ENCODE measurements at regions not wholly inside any gene's neighbourhood (a gene's known extent, or its start where the extent isn't known, plus 50 kb on each side); places are given as distances from the start of the nearest gene placed in this dataset.
"Not testable (repeated sequence)": the region's sequence is repeated elsewhere in the genome, so short reads cannot be mapped to it uniquely, and the experiment has no call there.

DNA sequence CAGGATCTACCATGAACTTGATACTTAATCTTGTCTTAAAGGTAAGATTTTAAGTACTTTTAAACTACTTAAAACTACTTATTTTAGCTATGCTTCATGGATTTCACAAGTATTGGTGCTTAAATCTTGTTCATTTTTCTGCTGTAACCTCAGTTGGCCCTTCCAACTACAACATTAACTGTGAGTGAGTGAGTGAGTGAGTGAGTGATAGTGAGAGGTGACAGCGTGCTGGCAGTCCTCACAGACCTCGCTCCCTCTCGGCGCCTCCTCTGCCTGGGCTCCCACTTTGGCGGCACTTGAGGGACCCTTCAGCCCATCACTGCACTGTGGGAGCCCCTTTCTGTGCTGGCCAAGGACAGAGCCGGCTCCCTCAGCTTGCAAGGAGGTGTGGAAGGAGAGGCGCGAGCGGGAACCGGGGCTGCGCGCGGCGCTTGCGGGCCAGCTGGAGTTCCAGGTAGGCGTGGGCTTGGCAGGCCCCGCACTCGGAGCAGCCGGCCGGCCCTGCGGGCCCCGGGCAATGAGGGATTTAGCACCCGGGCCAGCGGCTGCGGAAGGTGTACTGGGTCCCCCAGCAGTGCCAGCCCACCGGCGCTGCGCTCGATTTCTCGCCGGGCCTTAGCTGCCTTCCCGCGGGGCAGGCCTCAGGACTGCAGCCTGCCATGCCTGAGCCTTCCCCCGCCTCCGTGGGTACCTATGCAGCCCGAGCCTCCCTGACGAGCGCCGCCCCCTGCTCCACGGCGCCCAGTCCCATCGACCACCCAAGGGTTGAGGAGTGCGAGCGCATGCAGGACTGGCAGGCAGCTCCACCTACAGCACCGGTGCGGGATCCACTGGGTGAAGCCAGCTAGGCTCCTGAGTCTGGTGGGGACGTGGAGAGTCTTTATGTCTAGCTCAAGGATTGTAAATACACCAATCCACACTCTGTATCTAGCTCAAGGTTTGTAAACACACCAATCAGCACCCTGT is 1558.6 kb upstream of the SEL1L start:
- not testable (repeated sequence) for DNase-seq (ENCODE audit: low spot score)

- no peak for DNase-seq (ENCODE audit: low spot score)
These were observed 1562.4 kb upstream of the SEL1L start for GRCh38 chr14:83096092-83096491.

- no peak for DNase-seq (ENCODE audit: low spot score)
These were observed 1568.2 kb upstream of the SEL1L start for GRCh38 chr14:83101846-83102245.

- DNase-seq (ENCODE audit: low spot score): no peak
These were observed 1584.4 kb upstream of the SEL1L start for GRCh38 chr14:83118029-83118428.

GRCh38 chr14:83120187-83120586 is 1586.5 kb upstream of the SEL1L start:
- no peak for DNase-seq (ENCODE audit: low spot score)

DNA sequence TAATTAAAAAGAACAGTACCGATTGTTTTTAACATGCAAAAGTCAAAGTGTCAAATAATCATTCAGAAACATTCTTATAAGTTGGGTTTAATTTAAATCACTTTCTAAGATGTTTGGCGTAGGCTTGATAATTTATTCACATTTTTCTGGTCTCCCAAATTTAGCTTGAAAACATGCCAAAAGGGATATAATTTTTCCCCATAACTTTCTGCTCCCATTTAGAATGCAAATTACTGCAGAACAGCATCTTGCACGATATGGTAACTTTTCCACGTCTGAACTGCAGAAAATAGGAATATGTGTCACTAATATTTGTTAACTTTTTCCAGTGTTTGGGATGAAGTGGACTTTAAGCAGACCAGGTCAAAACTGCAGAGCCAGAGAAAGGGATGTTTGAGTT is 1592.4 kb upstream of the SEL1L start:
- DNase-seq (ENCODE audit: low spot score): no peak

GRCh38 chr14:83128783-83129182 is 1595.1 kb upstream of the SEL1L start:
- no peak for DNase-seq (ENCODE audit: low spot score)

GRCh38 chr14:83129496-83129895 is 1595.8 kb upstream of the SEL1L start:
- DNase-seq (ENCODE audit: low spot score): no peak

DNA sequence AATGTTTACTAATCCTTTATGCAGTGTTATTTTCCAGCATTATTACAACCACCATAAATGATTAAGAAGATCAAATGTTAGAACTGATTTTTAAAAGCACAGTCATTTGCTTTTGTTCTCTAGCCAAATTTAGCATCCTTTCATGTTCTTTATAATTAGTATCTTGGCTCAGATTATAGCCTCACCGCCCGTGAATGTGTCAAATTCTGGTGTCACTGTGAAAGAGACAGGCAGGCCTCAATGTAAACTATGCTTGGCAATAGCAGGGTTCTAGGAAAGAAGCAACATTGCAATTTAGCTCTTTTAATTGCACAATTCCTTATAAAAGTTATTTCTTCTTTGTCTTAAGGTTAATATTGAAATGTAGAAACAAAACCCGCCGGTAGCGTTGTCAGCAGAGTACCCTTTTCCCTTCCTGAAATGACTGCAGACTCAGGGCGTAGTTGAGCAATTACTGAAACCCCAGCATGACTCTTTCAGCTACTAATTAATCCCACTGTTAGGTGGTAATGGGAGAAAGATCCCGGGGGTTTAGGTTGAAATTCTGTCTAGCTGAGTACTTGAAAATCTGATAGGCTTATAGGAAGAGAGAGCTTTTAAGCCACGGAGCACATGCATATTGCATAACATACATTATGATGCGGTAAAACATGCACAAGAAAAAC is 1600.5 kb upstream of the SEL1L start:
- no peak for DNase-seq (ENCODE audit: low spot score)

- DNase-seq (ENCODE audit: low spot score): no peak
These were observed 1607.1 kb upstream of the SEL1L start for GRCh38 chr14:83140756-83141155.

DNA sequence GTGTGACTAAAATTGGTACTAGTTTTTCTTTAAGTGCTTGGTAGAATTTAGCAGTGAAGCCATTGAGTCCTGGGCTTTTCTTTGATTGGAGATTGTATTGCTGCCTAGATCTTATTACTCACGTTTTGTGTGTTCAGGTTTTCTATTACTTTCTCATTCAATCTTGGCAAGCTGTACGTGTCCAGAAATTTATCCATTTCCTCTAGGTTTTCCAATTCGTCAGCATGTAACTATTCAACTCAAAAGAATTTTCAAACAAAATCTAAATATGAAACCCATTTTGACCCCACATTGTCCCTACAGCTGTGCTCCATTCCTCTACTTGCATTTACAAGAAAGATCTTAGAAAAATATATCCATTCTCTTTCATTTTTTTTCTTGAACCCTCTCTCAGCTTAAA is 1613.4 kb upstream of the SEL1L start:
- no peak for DNase-seq (ENCODE audit: low spot score)

GRCh38 chr14:83151571-83151970 is 1617.9 kb upstream of the SEL1L start:
- DNase-seq (ENCODE audit: low spot score): no peak

- DNase-seq (ENCODE audit: low spot score): no peak
These were observed 1619.4 kb upstream of the SEL1L start for GRCh38 chr14:83153081-83153480.

GRCh38 chr14:83162361-83162929 is 1628.8 kb upstream of the SEL1L start:
- DNase-seq (ENCODE audit: low spot score): no peak

GRCh38 chr14:83163016-83163415 is 1629.4 kb upstream of the SEL1L start:
- DNase-seq (ENCODE audit: low spot score): no peak

- no peak for DNase-seq (ENCODE audit: low spot score)
These were observed 1630.4 kb upstream of the SEL1L start for GRCh38 chr14:83164016-83164415.

DNA sequence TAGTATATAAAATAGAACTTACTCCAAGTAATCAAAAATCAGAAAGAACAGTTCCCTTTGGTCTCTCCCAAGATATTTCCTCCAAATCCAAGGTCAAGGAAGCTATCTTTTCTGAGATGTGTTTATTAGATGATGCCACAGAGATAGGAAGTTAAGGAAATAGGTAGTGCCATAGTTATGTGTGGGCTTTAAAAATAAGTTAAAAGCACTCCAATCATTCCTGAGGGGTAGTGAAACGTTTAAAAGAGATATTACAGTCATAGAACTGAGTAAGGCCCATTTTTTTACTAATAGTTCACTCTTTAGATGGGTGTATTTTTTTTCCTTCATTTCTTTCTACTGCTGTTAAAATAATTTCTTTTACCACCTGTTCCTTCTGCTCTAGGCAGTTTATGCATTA is 1630.9 kb upstream of the SEL1L start:
- no peak for DNase-seq (ENCODE audit: low spot score)

DNA sequence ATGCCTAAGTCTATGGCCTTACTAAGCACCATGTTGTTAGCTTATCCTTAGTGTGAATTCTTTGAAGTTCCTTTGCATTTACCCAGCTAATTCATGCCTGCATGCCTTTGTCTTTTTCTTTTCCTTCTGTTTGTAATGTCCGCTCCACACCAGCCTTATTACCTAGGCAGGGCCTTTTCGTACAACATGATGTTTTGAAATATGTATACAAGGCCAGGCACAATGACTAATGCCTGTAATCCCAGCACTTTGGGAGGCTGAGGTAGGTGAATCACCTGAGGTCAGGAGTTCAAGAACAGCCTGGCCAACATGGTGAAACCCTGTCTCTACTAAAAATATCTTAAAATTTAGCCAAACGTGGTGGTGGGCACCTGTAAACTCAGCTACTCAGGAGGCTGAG is 1636.5 kb upstream of the SEL1L start:
- DNase-seq (ENCODE audit: low spot score): no peak

- no peak for DNase-seq (ENCODE audit: low spot score)
These were observed 1638.1 kb upstream of the SEL1L start for GRCh38 chr14:83171761-83172160.

GRCh38 chr14:83172363-83172762 is 1638.7 kb upstream of the SEL1L start:
- DNase-seq (ENCODE audit: low spot score): no peak

DNA sequence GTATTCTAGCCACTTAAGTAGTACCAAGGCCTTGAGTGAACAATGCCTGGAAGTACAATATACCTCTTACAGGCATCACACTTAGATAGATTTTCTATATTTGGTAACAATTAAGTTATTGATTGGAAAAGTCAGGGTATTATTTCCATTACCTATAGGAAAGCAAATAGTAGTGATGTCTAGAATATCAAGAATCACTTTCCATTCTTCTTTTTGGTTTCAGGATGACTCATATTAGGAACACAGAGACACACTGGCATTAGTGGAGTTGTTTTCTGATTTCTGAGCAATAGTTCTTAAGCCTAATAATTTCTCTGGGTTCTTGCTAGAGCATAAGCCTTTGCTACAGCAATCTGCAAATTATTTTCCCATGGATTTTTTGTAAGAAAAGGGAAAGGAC is 1640.0 kb upstream of the SEL1L start:
- DNase-seq (ENCODE audit: low spot score): no peak

GRCh38 chr14:83184531-83184930 is 1650.9 kb upstream of the SEL1L start:
- no peak for DNase-seq (ENCODE audit: low spot score)

DNA sequence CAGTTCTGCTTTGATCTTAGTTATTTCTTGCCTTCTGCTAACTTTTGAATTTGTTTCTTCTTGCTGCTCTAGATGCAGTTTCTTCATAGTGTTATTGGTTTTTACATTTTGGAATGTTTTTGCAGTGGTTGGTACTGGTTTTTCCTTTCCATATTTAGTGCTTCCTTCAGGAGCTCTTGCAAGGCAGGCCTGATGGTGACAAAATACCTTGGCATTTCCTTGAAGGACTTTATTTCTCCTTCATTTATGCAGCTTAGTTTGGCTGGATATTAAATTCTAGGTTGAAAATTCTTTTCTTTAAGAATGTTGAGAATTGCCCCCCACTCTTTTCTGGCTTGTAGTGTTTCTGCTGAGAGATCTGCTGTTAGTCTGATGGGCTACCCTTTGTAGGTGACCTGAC is 1654.7 kb upstream of the SEL1L start:
- not testable (repeated sequence) for DNase-seq (ENCODE audit: low spot score)

All from hematopoietic multipotent progenitor cell treated with erythropoietin and hydrocortisone succinate and interleukin-3 and kit ligand, for 15 days (in vitro differentiated cells).